B cell (primary cell): ENCODE measurements at regions not wholly inside any gene's neighbourhood (a gene's known extent, or its start where the extent isn't known, plus 50 kb on each side); places are given as distances from the start of the nearest gene placed in this dataset.

Experiments
- EZH2 ChIP-seq: IDR thresholded peaks from 2 replicates; pipeline ENCODE4 v1.6.1; 2012; ENCODE audit warnings: borderline replicate concordance, low read depth, mild to moderate bottlenecking, moderate library complexity, low read length; ENCODE audit not compliant: insufficient read depth, poor library complexity, severe bottlenecking
- TF ChIP-seq, protein P1 (sequence below): fragments of 200-600 bp; IDR thresholded peaks from one replicate; pipeline ENCODE4 v1.8.0; 2022; ENCODE audit warnings: antibody characterized with exemption, mild to moderate bottlenecking

DNA sequence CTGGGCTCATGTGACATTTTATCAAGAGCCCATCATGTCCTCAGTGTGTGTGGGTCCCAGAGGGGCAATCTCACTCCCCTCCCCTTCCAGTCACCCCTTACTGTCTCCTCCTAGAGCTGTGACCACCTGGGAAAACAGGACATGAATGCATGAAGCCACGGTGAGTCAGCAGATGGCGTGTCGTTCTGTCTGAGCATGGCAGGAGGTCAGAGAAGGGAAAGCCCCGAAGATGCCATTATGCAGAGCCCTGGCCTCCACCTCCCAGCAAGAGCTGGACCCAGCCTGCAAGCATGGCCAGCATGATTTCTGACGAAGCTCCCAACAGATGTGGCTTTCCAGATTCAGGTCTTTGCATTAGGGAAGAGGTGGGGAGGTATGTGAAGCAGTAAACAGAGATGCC is 118.5 kb downstream of the TLE3 start:
- TF ChIP-seq, protein P1, sequence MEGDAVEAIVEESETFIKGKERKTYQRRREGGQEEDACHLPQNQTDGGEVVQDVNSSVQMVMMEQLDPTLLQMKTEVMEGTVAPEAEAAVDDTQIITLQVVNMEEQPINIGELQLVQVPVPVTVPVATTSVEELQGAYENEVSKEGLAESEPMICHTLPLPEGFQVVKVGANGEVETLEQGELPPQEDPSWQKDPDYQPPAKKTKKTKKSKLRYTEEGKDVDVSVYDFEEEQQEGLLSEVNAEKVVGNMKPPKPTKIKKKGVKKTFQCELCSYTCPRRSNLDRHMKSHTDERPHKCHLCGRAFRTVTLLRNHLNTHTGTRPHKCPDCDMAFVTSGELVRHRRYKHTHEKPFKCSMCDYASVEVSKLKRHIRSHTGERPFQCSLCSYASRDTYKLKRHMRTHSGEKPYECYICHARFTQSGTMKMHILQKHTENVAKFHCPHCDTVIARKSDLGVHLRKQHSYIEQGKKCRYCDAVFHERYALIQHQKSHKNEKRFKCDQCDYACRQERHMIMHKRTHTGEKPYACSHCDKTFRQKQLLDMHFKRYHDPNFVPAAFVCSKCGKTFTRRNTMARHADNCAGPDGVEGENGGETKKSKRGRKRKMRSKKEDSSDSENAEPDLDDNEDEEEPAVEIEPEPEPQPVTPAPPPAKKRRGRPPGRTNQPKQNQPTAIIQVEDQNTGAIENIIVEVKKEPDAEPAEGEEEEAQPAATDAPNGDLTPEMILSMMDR, result no peak
- no peak for TF ChIP-seq EZH2
